ENCODE measurements at regions not wholly inside any gene's neighbourhood (a gene's known extent, or its start where the extent isn't known, plus 50 kb on each side); places are given as distances from the start of the nearest gene placed in this dataset.
A peak's percentile ranks its signal among the peaks of the same experiment; 100 is the strongest.

DNA sequence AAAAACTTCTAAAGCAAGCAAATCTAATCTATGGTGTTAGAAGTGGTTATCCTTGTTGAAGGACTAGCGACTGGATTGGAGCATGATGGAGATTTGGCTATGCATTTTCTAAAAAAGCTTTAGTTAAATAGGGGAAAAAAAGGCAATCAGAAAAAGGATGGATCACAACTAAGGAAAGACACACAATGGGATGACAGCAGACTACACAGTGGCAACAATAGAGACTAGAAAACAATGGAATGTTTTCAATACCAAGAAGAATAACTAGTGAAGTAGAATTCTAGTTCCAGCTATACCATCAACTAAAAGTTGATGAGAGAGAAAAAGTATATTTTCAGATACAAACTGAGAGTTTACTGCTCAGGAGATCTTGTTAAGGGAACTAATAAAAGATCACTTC lies 605.8 kb downstream of the PTPRU start:
- ChIA-PET POLR2A (no interaction called here), CTCF (no interaction called here), SMC1A (ENCODE audit: uncharacterized antibody, unreplicated experiment) (no interaction called here), RAD21 (ENCODE audit: unreplicated experiment) (no interaction called here)
- Histone ChIP-seq H3K4me1 (ENCODE audit: control insufficient read depth, insufficient read depth, low read length) (no peaks in the 10 kb centered on the region), H3K4me2 (ENCODE audit: control insufficient read depth, insufficient read depth) (no peak overlapping the region), H3K27ac (ENCODE audit: control insufficient read depth, insufficient read depth) (no peak overlapping the region), H3K9ac (ENCODE audit: control insufficient read depth, insufficient read depth, low read length) (no peak overlapping the region), H2AFZ (ENCODE audit: control insufficient read depth, low read depth, low read length) (no peak overlapping the region), H4K20me1 (ENCODE audit: control insufficient read depth, insufficient read depth) (no peaks in the 10 kb centered on the region), H3K9me3 (replicated peaks; ENCODE audit: control insufficient read depth, insufficient read depth, low read length) (peaks cover 2% of the 10 kb centered on the region; the same call in 2 of the 3 replicates), H3K4me3 (no peak overlapping the region), H3K27me3 (replicated peaks in 1 of 2; ENCODE audit: control insufficient read depth in 2 of 2, insufficient read depth in 2 of 2, low read length in 1 of 2) (no peaks in the 10 kb centered on the region), H3K79me2 (ENCODE audit: control insufficient read depth, insufficient read depth, low read length) (no peaks in the 10 kb centered on the region), H3K36me3 (ENCODE audit: control insufficient read depth in 2 of 2, insufficient read depth in 2 of 2, low read length in 1 of 2) (no peaks in the 10 kb centered on the region)
- 0% methylated on average over 1 of the region's 1 CpG for whole genome bisulfite sequencing (ENCODE audit: insufficient coverage, insufficient replicate concordance, low lambda C conversion rate, missing lambda C conversion rate)
- FAIRE-seq (no peak), ATAC-seq (no peak), DNase-seq (ENCODE audit: low read depth, low spot score) (no peak)
- in situ Hi-C loops (cut with MboI): loop anchor here (10.0 kb wide), 1 partner anchor 597 kb away; no protein-coding TSS in a partner anchor
- no peak for TF ChIP-seq GABPA (IDR thresholded peaks at IDR 0.05; ENCODE audit: low read depth)
- no peak for TF ChIP-seq ZSCAN29 (IDR thresholded peaks at IDR 0.05)
- TF ChIP-seq CBX5 (IDR thresholded peaks at IDR 0.05; ENCODE audit: low read depth): 0 out of 2 replicates have a peak, but pooled peaks have one; percentile 59
- TF ChIP-seq ZNF217 (IDR thresholded peaks at IDR 0.05): no peak
- TF ChIP-seq, protein P1, sequence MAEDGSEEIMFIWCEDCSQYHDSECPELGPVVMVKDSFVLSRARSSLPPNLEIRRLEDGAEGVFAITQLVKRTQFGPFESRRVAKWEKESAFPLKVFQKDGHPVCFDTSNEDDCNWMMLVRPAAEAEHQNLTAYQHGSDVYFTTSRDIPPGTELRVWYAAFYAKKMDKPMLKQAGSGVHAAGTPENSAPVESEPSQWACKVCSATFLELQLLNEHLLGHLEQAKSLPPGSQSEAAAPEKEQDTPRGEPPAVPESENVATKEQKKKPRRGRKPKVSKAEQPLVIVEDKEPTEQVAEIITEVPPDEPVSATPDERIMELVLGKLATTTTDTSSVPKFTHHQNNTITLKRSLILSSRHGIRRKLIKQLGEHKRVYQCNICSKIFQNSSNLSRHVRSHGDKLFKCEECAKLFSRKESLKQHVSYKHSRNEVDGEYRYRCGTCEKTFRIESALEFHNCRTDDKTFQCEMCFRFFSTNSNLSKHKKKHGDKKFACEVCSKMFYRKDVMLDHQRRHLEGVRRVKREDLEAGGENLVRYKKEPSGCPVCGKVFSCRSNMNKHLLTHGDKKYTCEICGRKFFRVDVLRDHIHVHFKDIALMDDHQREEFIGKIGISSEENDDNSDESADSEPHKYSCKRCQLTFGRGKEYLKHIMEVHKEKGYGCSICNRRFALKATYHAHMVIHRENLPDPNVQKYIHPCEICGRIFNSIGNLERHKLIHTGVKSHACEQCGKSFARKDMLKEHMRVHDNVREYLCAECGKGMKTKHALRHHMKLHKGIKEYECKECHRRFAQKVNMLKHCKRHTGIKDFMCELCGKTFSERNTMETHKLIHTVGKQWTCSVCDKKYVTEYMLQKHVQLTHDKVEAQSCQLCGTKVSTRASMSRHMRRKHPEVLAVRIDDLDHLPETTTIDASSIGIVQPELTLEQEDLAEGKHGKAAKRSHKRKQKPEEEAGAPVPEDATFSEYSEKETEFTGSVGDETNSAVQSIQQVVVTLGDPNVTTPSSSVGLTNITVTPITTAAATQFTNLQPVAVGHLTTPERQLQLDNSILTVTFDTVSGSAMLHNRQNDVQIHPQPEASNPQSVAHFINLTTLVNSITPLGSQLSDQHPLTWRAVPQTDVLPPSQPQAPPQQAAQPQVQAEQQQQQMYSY (CRISPR knock-in tag; IDR thresholded peaks at IDR 0.05): no peak
- no peak for TF ChIP-seq MYC (IDR thresholded peaks at IDR 0.05; ENCODE audit: insufficient read depth, insufficient read length, insufficient replicate concordance, low read length, severe bottlenecking)
- intact Hi-C loops (cut with micrococcal nuclease; ENCODE audit: unreplicated experiment): no loop called here
- BruUV-seq (replicated peaks): no TSS peak
